Activated naive CD4-positive, alpha-beta T cell treated with Interleukin-2 at 50 U/mL for 16 hours (primary cell): ENCODE measurements at regions not wholly inside any gene's neighbourhood (a gene's known extent, or its start where the extent isn't known, plus 50 kb on each side); places are given as distances from the start of the nearest gene placed in this dataset.

ENCODE experiments used
- DNase-seq: peaks from one replicate; pipeline ENCODE4 v3.0.0-alpha.2; 2020

- no peak for DNase-seq
These were observed 195.5 kb upstream of the CADM1 start for GRCh38 chr11:115699733-115700132.

DNA sequence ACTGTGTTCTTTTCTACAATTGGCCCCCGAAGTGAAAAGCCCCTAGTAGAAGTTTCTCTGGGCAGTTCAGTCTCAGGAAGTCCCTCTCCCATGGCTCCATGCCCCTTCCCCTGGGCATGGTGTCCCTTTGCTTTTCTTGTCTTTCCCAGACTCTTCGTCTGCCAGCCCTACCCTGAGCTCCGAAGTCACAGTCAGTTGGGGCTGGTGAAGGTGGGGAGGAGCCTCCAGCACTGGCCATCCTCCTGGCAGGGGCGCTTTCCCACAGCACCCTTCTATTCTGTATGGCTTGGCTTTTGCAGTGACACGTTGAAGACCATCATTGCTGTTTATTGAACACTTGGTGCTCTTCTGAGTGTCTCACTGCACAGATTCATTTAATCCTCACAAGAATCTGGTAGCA, 195.1 kb upstream of the CADM1 start:
- no peak for DNase-seq

DNA sequence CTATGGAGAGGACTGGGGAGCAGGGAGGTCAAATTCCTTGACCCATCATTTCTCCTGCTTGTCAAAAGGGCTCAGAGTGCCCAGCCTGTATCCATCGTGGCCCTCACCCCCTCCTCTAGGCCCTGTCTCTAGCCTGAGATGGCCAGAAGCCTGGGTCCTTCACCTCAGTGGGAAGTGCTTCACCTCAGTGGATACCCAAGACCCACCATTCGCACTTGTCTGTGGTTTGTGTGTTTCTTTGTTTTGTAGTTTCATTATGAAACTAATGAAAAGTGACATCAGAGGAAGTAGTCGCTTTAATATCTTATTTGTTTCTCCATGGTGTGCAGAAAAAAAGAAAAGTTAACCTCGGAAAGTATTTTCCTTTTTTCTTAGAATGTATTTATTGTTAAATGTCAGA, 194.0 kb upstream of the CADM1 start:
- no peak for DNase-seq

DNA sequence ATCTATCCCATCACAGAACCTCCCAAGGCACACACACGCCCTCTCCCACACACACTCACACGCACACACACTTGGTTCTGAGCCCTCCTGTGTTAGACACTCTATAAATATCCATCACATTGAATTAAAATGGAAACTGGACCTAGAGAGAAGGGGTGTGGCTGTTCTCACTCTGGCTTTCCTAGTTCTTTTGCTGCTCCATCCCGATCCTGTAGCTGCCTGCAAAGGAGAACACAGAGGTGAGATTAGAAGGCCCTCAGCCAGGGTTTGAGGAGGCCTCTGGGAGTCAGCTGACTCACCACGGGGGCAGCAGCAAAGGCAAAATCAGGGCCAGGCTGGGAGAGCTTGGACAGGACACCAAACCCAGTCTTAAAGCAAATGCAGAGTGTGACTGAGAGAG, 192.3 kb upstream of the CADM1 start:
- no peak for DNase-seq

GRCh38 chr11:115695677-115696364, 191.6 kb upstream of the CADM1 start:
- DNase-seq: no peak

- no peak for DNase-seq
These were observed 188.8 kb upstream of the CADM1 start for GRCh38 chr11:115693002-115693401.

GRCh38 chr11:115691030-115691429, 186.8 kb upstream of the CADM1 start:
- DNase-seq: no peak

GRCh38 chr11:115687934-115688333, 183.7 kb upstream of the CADM1 start:
- DNase-seq: no peak

DNA sequence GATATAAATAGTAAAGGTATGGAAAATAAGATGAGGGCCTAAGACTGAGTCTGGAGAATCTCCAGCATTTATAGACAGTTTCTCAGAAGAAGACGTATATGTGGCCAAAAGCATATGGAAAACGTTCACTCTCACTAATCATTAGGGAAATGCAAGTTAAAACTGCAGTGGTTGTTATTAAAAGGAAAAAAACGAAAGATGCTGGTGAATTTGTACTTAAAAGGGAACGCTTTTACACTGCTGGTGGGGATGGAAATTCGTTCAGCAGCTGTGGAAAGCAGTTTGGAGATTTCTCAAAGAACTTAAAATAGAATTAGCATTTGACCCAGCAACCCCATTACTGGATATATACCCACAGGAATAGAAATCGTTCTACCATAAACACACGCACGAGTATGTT, 180.5 kb upstream of the CADM1 start:
- DNase-seq: no peak

DNA sequence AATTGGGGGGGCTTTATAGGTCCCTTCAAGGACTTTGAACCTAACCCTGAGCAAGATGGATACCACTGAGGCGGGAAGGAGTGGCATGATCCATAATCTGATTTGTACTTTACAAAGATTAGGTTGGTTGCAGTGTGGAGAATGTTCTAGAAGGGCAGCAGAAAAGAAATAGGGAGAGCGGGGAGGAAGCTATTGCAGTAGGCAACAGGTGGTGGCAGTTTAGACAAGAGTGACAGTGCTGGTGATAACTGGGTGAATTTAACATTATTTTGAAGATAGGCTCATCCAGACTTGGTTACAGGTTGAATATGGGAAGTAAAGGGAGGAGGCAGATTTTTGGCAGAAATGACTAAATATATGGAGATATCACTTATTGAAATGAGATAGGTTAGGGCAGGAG, 179.9 kb upstream of the CADM1 start:
- DNase-seq: no peak

GRCh38 chr11:115682888-115683287, 178.7 kb upstream of the CADM1 start:
- no peak for DNase-seq

DNA sequence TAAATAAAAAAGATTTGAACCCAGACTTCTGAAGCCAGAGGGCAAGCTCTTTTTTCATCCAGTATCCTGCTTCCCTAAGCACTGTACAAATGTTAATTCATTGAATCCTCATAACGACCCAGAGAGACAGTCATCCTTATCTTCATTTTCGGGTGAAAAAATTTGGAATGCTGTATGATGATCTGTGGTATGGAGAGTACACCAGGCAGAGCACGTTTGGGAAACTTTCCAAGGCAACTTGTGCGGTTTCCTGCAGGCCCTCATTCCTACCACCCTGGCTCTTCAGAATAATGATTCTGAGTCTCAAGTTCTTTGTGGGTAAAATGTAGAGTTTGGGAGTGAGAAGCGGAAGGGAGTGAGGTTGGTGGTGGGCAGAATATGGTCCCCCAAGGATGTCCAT, 177.9 kb upstream of the CADM1 start:
- DNase-seq: no peak

GRCh38 chr11:115679945-115680344, 175.7 kb upstream of the CADM1 start:
- no peak for DNase-seq

GRCh38 chr11:115678942-115679341, 174.7 kb upstream of the CADM1 start:
- no peak for DNase-seq

DNA sequence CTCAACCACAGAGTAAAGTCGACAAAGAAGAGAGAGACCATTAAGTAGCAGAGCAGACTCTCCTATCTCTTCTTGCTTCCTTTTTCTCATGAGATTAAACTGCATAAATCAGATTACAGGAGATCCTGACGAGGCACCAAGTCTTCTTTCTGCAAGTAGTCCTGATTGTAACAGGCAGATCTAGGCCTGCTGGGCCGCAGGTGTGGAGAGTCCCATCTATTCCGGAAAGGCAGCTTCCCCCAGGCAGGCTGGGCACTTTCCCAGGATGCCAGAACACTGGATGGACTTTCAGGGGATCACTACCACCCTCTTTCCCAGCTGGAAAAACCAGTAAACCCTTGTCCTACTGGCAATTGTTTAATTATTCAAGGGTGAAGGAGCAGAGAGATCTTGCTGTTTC, 173.0 kb upstream of the CADM1 start:
- no peak for DNase-seq

DNA sequence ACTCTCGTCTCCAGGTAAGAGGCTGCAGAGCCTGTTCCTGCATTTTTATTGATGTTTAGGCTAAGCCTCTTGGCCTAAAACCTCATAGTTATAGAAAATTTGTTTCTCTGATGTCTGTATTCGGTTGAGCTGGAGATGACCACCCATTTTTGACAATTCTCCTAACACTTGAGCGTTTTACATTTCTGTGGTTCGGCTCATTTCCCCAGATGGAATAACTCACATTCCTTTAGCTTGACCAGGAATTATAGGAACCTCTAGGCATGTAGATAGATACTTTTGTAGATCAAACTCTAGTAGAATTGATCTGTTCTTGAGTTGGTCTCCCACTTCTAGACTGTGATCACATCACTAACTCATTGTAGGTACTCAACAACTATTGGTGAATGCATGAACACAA, 172.6 kb upstream of the CADM1 start:
- DNase-seq: no peak

- no peak for DNase-seq
These were observed 172.0 kb upstream of the CADM1 start for GRCh38 chr11:115676206-115676605.

DNA sequence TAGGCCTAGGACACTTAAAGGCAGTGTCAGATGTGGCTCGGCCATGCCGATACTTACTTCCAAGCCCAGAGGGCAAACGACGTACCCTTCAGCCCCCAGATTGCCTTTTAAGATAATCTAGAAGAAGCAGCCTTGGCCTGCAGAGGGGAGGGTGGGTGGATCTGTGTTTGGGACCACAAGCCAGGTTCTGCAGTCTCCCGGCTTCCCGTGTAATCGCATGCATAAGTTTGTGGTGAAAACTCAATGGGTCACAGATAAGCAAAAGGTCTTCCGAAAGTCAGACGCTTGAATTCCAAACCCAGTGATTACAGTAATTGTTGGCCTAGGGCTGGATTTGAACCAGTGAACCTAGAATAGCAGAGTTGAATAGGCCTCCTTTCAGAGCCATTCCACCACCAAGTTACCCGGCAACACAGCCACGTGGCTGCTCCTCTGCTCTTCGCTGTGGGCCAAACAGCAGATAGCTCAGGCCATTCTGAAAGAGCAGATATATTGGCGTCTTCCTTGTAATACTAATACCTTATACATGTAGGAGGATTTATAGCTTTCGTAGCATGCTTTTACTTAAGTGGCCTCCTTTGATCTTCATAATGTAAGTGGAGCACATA, 170.8 kb upstream of the CADM1 start:
- DNase-seq: no peak

DNA sequence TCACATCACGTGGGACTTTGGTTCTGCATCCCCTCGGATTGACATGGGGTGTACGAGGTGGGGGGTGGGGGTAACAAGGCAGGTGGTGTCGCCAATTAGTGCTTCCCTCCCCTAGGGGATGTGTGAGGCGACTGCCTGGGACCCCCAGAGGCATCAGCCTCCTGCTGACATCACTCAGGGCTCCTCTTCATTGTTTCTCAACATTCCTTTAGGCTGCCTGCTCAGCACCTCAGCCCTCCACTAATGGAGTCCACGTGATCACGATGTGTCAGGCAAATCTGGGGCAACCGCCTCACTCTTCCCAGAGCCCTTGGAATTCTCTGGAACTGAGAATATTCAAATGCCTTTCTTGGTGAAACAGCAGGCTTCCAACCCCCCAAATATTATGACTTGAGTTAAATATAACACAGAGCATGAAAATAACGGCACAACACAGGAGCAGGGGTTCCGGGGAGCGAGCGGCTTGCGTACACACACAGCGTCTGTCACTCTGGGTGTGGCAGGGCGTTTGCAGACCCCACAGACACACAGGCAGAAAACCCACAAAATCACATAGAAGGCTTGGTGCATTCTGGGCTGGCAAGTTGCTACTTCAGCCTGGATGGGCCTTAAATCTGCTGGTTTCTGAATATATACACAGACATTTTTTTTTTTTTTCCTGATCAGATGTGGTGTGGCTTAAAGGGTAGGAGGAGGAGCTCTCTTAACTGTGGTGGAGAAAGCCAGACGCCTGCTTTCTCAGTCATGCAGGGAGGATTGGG, 170.1 kb upstream of the CADM1 start:
- DNase-seq: no peak

GRCh38 chr11:115673720-115674119, 169.5 kb upstream of the CADM1 start:
- no peak for DNase-seq

GRCh38 chr11:115672999-115673411, 168.8 kb upstream of the CADM1 start:
- DNase-seq: no peak

DNA sequence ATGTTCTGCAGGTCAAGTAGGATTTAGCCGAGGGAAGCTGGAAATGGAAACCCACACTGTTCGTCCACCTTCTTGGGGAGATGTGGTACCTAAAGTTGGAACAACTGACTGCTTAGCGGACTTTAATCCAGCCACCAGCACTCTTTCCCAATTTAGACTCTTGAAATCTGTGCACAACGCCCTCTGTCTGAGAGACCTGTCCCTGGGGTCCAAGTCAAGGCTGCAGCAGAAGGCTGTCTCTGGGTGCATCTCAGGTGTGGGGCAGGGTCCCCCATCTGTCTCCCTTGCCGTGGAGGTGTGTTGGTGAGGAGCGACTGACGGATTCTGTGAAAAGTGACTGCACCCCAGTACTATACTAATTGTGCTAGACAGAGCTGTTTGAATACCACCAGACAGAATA, 168.2 kb upstream of the CADM1 start:
- no peak for DNase-seq

DNA sequence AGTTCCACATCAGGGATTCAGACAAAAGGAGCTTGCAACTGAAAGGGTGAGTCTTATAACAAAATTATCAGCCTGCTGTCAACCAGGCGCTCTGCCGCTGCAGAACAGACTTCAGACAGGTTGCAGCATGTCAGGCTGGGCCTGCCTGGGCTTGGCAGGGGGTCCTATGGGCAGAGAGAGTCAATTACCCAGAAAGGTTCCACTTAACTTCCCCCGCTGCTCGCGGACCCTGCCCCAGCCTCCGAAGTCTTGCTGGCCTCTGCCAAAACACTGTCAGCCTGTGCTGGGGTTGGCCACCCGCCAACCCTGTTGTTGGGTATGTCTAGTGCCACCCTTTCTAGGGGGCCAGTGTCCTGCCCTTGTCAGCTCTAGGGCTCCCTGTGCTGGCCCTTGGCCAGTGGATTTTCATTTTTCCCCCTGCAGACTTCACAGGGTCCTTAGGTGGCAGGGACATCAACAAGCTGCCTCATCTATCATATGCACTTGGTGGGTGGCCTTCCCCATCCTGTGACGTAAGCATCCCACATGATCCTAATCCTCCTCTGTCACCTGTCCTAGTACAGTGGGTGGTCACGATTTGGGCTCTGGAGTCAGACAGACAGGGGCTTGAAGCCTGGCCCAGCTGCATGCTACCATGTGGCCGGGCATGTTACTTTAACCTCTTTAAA, 166.5 kb upstream of the CADM1 start:
- DNase-seq: no peak

DNA sequence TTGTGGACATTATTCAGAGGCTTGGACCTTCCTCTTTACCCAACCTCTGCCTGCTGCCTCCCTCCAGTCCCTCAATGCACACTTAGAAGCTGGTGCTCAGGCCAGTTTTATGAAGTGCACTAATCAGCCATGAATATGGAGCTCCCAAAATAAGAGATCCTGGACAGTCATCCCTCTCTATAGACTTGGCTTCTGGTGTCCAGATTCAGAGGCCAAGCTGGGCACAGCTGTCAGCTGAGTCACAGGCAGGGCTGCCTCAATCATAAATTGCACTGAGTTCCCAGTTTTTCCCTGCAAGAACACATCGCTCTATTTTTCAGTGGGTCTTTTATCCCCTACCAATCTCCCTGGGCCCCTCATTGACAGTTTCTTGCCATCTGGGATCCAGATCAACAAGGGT, 161.7 kb upstream of the CADM1 start:
- no peak for DNase-seq
